HK-2 (cell line): ENCODE measurements at regions not wholly inside any gene's neighbourhood (a gene's known extent, or its start where the extent isn't known, plus 50 kb on each side); places are given as distances from the start of the nearest gene placed in this dataset.

Experiments used
- DNase-seq: peaks from one replicate; pipeline ENCODE4 v3.0.0-alpha.2; 2018; ENCODE audit not compliant: unreplicated experiment

GRCh38 chr12:24603371-24603770 is 345.5 kb downstream of the BCAT1 start:
- no peak for DNase-seq

DNA sequence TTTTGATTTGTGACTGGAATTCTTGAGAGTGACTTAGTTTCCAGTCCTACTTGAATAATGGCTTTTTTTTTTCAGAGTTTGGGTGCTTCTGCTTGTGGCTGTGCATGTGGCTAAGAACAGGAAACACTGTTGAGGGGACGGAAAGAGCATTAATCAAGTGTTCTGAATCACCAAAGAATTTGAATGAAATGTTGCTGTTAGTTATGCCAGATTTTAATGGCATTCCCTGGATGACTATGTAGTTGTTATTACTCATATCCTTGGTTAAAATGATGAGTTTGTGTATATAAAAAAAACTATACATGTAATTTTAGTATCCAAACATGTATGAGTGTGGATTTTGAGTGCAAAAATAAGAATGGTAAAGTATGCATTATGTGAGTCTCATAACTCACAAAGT is 347.9 kb downstream of the BCAT1 start:
- DNase-seq, result no peak

- DNase-seq, result no peak
These were observed 348.4 kb downstream of the BCAT1 start for GRCh38 chr12:24600551-24600950.

DNA sequence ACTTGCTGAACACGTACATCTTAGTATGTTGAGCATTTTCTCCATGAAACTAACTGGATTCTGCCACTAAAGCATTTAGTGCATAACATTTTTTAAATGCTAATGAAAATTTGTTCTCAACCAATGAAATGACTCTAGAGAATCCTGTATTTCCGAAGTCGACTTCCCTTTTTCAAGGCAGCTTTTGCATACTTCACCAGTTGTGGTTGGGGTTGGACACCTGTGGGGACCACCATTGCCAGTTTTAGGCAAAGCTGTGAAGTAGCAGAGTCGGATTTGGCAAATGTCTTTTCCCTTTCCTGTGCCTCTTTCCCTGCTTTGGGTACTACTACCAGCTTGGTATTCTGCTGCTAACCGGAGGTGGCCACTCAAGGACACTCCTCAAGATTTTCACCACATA is 349.2 kb downstream of the BCAT1 start:
- no peak for DNase-seq

DNA sequence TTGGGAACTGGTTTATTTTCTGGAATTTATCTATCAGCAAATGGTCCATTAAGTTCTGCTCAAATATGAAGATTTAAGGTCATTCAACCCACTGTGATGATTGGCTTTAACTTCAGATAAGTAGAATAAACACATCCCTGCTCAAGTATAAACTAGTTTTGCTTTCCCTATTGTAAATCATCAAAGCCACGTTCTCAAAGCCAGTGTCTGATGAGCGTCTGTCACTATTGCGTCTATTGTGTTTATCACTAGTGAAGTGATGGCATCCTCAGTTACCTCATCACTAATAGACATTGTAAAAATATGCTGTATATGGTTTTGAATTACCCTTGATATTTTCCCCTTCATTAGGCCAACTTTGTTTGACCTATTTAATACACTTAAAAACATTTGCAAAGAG is 351.3 kb downstream of the BCAT1 start:
- no peak for DNase-seq

DNA sequence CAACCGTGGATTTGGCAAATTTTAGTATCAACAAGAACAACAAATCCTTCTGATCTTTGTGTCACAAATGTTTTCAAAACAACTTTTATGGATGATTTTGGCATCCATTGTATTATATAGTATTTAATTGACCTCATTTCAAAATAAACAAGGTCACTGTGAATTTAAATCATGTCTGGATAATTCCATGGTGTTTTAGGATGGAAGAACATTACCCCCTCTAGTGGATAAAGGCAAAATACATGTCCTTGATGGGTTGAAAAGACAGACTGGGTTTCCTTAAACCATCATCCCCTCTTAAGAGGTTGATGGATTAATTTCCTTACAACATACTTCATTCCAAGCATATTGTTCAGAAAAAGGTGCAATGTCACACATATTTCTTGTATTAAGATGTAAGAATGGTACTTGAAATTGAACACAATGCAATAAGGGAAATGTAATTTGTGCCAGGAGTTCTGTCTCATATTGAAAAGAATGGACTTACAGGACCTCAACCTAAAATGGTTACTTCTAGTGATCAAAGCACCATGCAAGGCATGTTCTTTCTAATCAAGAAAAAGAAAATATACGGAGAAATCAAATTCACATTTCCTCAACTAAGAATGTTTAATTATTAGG is 352.0 kb downstream of the BCAT1 start:
- no peak for DNase-seq

GRCh38 chr12:24595652-24596235 is 353.2 kb downstream of the BCAT1 start:
- DNase-seq, result no peak

- no peak for DNase-seq
These were observed 357.0 kb downstream of the BCAT1 start for GRCh38 chr12:24591715-24592440.

- no peak for DNase-seq
These were observed 357.7 kb downstream of the BCAT1 start for GRCh38 chr12:24591079-24591626.

DNA sequence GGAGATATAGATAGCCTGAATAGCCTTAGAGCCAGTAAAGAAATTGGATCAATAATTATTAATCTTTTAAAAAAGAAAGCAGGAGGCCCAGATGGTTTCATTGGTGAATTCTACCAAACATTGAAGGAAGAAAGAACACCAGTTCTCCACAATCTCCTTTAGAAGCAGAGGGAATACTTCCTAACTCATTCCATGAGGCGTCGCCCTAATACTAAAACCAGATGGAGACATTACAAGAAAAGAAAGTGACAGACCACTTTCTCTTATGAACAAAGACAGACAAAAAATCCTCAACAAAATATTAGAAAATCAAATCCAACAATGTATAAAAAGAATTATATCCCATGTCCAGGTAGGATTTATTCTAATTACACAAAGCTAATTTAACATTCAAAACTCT is 362.6 kb downstream of the BCAT1 start:
- no peak for DNase-seq

- no peak for DNase-seq
These were observed 364.7 kb downstream of the BCAT1 start for GRCh38 chr12:24584032-24584675.

DNA sequence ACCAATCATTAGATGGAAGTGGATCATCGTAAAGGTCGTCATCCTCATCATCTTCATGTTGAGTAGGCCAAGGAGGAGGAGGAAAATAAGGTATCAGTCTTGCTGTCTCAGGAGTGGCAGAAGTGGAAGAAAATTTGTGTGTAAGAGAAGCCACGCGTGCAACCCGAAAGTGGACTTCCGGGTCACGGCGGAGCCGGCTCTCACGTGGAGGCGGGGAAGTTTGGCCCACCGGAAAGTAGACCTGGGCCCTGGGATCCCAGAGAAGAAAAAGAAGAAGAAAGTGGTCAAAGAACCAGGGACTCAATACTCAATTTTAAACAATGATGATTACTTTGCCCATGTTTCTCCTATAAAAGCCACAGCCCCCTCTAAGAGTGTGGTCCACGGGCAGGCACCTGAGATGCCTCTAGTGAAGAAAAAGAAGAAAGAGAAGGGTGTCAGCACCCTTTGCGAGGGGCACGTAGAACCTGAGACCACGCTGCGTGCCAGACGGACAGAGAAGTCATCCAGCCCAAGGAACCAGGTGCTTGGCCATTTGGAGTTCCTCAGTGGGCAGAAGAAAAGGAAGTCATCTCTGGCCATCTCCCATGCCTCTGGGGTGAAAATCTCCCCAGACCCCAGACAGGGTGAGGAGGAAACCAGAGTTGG is 365.8 kb downstream of the BCAT1 start:
- DNase-seq, result no peak

- no peak for DNase-seq
These were observed 374.4 kb downstream of the BCAT1 start for GRCh38 chr12:24574538-24574937.

GRCh38 chr12:24573621-24574020 is 375.3 kb downstream of the BCAT1 start:
- DNase-seq, result no peak

DNA sequence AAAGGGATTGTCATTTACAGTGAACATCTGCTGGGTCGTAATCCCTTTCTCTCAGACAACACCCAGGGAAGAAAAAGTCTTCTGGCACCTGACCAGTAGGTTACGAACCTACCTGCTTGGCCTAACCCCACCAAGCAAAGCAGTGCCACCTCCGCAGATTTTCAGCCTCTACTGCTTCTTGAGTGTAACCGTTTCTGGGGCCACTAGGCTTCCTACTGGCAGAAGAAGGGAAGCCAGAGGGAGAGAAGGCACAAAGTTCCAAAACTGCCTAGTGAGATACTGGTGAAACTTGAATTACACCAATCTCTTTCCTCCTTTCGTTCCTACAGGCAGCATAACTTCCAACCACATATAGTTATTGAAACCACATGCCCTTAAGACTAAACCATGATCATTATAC is 383.6 kb downstream of the BCAT1 start:
- no peak for DNase-seq

- peak; percentile 13 for DNase-seq
These were observed 386.0 kb downstream of the BCAT1 start for GRCh38 chr12:24562771-24563431.

DNA sequence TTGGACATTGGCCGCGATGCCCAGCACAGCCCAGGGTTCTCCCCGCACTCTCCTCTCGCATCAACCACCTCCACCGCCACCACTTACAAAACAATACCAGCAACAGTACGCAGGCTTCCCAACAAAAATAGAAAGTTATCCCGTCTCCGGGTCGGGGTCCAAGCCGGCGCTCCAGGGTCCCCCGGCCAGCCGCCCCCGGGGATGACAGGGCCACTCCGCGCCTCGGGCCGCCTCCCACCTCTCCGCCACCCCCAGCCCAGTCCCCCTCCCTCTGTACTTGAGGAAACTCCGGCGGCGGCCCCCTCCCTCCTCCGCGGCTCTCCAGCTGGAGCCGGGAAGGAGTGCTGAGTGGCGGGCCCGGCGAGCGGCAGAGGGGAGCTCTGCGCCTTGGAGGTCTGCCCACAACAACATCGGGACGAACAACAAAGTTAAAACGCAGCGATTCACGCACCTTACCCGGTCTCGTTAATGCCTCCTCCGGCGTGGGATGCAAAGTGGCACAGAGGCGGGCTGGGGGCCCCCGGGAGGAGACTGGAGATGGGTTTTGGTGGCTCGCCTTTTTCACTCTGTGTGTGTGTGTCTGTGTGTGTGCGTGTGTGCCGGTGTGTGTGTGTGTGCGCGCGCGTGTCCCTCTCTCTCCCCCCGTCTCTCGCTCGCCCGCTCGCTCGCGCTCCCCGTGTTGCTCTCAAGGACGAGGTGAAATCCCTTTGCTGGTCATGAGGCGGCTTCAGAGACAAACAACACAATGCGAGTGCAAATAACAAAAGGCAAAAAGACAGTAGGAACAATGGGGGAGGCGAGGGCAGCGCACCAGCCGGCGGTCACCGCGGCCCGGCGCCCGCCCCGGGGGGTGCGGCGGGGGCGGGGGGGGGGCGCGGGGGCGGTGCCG is 386.8 kb downstream of the BCAT1 start:
- peak; percentile 7 for DNase-seq

DNA sequence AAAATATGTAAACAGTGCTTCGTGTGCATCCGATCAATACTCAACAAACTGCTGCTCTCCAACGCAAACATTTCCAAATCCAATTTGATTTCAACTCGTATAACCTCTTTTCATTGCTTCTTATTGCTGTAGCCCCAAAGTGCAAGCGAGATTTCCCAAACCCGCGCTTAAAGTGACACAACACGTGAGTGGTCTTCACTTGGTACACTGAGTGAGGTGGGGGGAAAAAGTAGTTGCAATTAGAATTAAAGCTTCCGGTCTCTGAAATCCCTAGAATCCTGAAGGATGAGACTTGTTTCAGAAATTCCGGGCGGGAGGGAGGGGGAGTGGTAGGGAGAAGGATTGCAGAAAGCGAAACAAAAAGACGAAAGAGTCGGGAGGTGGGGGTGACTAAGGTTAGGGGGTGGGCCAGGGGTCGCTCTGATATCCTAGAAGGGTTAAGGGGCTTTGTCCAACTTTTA is 387.5 kb downstream of the BCAT1 start:
- DNase-seq, result no peak

DNA sequence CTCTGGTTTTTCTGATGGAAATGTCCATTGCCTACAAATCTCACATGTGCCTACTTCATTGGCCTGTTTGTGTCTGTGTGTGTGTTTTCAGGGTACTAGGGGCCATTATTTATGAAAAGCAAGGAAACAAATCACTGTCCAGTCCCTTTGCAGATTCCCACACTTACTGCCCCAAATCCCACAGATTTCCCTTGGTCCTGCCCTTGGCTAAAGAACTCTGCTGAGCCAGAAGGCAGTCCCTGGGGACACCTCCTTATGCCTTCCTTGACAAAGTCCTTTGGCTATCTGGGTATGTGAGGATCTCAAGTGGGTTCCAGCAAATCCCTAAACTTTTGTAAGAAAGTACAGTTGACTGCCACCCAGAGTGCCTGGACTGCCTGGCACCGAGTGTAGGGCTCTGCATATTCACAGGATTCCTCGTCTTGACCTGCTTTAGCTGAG is 388.1 kb downstream of the BCAT1 start:
- no peak for DNase-seq

DNA sequence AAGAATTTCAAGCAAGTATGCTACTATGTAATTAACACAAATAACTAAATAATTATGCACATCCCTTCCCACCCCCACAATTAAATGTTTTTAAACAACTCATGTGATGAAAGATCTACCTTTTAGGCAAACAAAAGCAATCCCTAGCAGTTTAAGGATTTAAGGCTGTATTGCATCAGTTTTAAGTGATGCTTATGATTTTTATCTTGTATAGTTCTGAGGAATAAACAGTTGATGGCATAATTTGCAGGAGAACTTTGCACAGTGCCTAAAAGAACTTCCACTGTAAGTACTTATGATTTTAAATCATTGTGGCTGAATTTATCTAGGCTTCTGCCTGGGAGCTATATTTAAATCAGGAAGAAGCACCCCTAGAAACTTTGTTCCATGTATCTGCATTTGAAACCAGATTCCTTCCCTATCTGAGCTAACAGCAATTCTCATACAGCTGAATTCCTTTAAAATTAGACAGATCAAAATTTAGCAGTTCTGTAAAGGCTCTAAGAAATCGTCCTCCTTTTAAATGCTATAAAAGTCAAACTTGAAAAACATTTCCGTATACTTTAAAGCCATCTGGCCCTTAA is 388.6 kb downstream of the BCAT1 start:
- DNase-seq, result no peak
